GM13976 (cell line): ENCODE measurements at regions not wholly inside any gene's neighbourhood (a gene's known extent, or its start where the extent isn't known, plus 50 kb on each side); places are given as distances from the start of the nearest gene placed in this dataset.

Experiments used
- DNase-seq: peaks from one replicate; pipeline ENCODE4 v3.0.0; 2012; ENCODE audit warnings: low spot score
- in situ Hi-C: fragments of 300-500 bp; cut with MboI; formaldehyde crosslinking; loops from one replicate; pipeline ENCODE4 v1.12.0; 2022; ENCODE audit warnings: low sequenced_read_pairs, mixed read lengths, inconsistent platforms; ENCODE audit not compliant: unreplicated experiment
- TF ChIP-seq, protein P1 (sequence below): IDR thresholded peaks from 2 replicates; pipeline ENCODE4 v1.5.1; 2012; ENCODE audit warnings: borderline replicate concordance, mild to moderate bottlenecking; ENCODE audit not compliant: insufficient read depth; ENCODE audit errors: extremely low read depth, missing control alignments, control extremely low read depth

DNA sequence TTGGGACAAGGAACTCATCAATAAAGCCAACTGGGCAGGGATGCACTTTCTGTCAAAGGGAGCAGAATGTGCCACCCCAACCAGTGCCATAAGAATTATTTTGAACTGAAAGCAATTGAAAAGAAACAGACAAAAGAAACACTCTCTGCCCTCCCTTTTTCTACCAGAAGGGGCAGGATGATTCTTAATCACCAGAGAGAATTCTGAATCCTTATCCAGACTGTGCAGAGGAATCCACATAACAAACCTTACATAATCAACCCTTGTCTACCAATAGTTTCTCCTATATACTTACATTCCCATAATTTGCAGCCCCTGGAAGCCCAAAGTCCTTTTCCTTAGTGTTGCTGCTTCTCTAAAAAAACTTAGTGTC lies 520.7 kb upstream of the NBEA start:
- in situ Hi-C loops = no loop called here
- DNase-seq = no peak
- TF ChIP-seq, protein P1, sequence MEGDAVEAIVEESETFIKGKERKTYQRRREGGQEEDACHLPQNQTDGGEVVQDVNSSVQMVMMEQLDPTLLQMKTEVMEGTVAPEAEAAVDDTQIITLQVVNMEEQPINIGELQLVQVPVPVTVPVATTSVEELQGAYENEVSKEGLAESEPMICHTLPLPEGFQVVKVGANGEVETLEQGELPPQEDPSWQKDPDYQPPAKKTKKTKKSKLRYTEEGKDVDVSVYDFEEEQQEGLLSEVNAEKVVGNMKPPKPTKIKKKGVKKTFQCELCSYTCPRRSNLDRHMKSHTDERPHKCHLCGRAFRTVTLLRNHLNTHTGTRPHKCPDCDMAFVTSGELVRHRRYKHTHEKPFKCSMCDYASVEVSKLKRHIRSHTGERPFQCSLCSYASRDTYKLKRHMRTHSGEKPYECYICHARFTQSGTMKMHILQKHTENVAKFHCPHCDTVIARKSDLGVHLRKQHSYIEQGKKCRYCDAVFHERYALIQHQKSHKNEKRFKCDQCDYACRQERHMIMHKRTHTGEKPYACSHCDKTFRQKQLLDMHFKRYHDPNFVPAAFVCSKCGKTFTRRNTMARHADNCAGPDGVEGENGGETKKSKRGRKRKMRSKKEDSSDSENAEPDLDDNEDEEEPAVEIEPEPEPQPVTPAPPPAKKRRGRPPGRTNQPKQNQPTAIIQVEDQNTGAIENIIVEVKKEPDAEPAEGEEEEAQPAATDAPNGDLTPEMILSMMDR = no peak

DNA sequence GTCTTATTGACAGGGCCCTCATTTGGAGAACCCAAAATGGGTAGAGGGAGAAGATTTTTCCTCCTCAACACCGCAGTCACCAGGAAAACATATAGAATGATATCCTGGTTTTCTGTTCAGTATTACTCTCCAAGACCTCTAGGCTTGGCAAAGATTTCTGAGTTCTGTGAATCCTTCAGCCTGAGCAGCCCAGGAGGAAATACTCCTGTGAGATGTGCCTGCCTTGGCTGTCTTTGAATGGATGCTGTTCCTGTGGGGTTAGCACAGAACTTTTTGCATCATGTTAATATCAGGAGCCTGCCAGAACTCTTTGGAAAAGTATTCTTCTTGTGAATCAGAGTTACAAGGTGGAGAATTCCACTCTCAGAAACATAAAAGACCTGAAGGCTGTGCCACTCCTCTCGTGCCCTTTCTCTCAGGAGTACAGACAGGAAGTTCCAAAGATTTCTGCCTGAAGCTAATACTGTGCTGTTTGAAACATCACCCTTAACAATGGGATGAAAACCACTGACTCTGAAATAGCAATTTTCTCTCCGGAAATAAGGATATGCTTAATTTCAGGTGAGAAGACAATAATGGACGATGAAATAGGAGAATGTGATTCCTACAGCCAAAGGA lies 520.1 kb upstream of the NBEA start:
- no peak for DNase-seq
- TF ChIP-seq, protein P1 = no peak
- in situ Hi-C loops = no loop called here

DNA sequence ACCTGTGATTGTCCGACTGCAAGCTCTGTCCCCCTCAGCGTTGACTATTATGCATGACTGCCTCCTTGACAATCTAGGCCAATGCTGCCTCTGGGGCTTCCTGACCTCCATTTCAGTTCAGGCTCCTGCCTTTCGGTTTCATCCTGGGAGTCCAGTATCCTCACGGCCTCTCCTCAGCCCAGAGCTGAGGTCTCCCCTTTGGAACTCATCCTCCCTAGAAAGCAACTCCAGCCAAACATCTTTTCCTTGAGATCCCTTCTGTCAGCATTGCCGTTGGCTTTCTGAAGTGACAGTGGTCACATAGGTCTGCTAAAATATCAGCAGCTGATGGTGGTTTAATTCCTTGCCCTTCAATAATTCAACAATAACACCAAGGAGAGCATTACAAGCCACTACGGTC lies 519.1 kb upstream of the NBEA start:
- DNase-seq = no peak
- TF ChIP-seq, protein P1 = no peak
- in situ Hi-C loops = no loop called here

DNA sequence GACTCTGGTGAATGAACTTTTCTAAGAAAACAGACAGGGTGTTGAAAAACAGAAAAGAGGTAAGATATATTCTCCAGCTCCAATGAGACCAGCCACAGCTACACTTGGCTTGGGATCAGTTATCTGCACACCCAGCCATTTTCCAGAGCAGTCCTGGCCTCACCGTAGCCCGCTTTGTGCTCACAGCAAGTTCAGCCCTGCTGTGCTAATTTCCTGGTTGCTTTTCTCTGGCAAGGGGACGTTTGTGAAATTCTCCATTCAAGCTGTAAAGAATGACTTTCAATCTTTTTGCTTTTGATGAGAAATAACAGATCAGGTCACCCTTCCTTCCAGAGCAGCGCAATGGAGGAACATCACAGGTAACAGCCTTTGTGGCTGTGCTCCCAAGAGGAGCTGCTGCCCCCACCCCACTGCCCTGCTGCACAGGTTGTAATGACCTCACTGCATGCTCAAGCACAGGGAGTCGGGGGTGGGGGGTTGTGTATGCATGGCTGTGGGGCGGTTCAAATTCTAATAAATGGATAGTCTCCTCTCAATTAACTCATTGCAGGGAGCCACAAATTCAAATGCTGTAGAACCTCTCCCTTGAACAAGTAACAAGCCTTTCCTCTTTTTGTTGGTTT lies 516.6 kb upstream of the NBEA start:
- TF ChIP-seq, protein P1 = no peak
- in situ Hi-C loops = no loop called here
- no peak for DNase-seq

DNA sequence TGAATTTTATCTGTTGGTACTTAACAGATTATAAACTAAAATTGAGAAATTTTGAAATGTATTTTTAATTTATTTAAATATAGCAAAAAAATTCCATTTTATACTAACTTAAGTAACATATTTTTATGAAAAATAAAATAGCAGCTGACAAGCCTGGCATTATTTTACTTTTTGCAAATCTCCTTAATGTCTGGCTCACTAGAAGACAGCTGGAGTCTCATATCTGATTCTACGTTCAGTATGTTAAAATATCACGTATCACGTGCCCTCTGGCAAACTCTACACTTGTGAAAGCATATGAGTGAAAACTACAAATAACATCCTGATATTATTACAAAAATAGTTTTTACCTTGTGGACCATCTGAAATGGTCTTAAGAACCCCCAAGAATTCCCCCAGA lies 513.2 kb upstream of the NBEA start:
- TF ChIP-seq, protein P1 = no peak
- in situ Hi-C loops = no loop called here
- DNase-seq = no peak

DNA sequence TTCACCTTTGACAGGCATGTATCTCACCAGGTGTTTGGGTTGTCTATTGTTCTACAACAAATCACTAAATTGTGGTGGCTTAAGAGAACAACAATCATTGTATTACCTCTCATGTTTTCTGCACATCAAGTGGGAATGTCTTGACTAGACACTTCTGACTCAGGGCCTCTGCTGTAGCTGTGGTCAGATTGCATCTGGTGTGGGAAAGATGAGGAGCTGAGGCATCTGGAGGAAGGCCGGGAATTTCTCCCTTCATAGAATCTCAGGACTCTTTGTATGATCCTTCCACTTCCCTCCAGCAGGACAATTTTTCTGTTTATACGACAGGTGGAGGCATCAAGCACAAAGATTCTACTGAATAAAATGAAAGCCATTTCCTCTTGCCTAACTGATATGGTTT lies 511.8 kb upstream of the NBEA start:
- no peak for DNase-seq
- in situ Hi-C loops = no loop called here
- TF ChIP-seq, protein P1 = no peak
